Thyroid gland (tissue), 4 donors: ENCODE measurements at regions not wholly inside any gene's neighbourhood (a gene's known extent, or its start where the extent isn't known, plus 50 kb on each side); places are given as distances from the start of the nearest gene placed in this dataset.

ENCODE experiments used
- DNase-seq, 2 donors: peaks; one replicate each; pipeline ENCODE4 v3.0.0-alpha.2; 2019
- H3K27ac ChIP-seq, 3 donors: fragments of 200-600 bp; sonication (generic); 1 replicate in 2 of 3; 2 replicates in 1 of 3; pipeline ENCODE4 v1.5.1; 2016 to 2019; ENCODE audit warnings: mild to moderate bottlenecking in 1 of 3, moderate library complexity in 1 of 3
- H3K27me3 ChIP-seq: fragments of 200-600 bp; sonication (generic); one replicate; pipeline ENCODE4 v1.5.1; 2019
- H3K36me3 ChIP-seq, 2 donors: fragments of 200-600 bp; sonication (generic); one replicate each; pipeline ENCODE4 v1.5.1; 2016 to 2019
- H3K4me1 ChIP-seq, 2 donors: fragments of 200-600 bp; sonication (generic); one replicate each; pipeline ENCODE4 v1.5.1; 2017 to 2019
- H3K4me3 ChIP-seq, 3 donors: fragments of 200-600 bp; sonication (generic); replicated peaks in 1 of 3; 1 replicate in 2 of 3; 2 replicates in 1 of 3; pipeline ENCODE4 v1.5.1; 2016; ENCODE audit warnings: mild to moderate bottlenecking in 1 of 3
- H3K9me3 ChIP-seq: fragments of 200-600 bp; sonication (generic); one replicate; pipeline ENCODE4 v1.5.1; 2017
- POLR2A ChIP-seq, 2 donors: fragments of 450-650 bp; IDR thresholded peaks; one replicate each; pipeline ENCODE4 v1.6.1; 2017; ENCODE audit warnings: antibody characterized with exemption in 2 of 2, mild to moderate bottlenecking in 2 of 2, moderate library complexity in 1 of 2
- WGBS, 2 donors: methylation state at CpG; one replicate each; pipeline ENCODE4 v1.1.5; 2017; 5-methylcytosine and 5-hydroxymethylcytosine counted together
- intact Hi-C: fragments of 100-400 bp; cut with DNase I; formaldehyde crosslinking; loops from one replicate; pipeline ENCODE4 v1.15.1; 2023
- TF ChIP-seq, protein P1 (sequence below), 6 experiments: fragments of 200-600 bp in 3 of 6; fragments of 450-650 bp in 3 of 6; sonication (generic) in 3 of 6; IDR thresholded peaks; one replicate each; pipeline ENCODE4 v1.5.1; 2016 to 2019; ENCODE audit warnings: antibody characterized with exemption in 6 of 6, mild to moderate bottlenecking in 2 of 6, inconsistent platforms in 1 of 6, moderate library complexity in 1 of 6

DNA sequence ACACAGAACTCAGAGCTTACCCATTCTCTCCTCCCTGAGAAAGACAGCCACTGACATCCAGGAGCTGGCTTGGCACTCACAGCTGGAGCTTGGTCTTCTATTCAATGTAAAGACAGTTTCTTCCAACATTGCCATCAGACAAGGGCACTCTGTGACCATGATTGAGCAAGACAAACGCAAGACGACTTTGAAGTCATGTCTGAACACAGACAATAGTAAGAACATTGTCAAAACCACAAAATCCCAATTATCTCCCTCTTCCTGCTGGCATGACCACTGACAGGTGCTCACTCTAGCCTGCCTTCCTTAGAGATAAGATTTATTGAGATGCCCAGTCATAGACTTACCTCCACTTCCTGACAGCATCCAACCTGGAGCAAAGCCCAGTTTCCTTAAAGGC is 328.0 kb downstream of the MSX2 start:
- Histone ChIP-seq H3K4me1 (no peaks in the 10 kb centered on the region), H3K36me3 (no peaks in the 10 kb centered on the region), H3K27me3 (no peaks in the 10 kb centered on the region), H3K4me3 (no peak overlapping the region), H3K9me3 (no peaks in the 10 kb centered on the region), H3K27ac (no peak overlapping the region)
- WGBS, 2 donors: 77 to 85% methylated on average over 2 of the region's 2 CpGs
- TF ChIP-seq, protein P1, sequence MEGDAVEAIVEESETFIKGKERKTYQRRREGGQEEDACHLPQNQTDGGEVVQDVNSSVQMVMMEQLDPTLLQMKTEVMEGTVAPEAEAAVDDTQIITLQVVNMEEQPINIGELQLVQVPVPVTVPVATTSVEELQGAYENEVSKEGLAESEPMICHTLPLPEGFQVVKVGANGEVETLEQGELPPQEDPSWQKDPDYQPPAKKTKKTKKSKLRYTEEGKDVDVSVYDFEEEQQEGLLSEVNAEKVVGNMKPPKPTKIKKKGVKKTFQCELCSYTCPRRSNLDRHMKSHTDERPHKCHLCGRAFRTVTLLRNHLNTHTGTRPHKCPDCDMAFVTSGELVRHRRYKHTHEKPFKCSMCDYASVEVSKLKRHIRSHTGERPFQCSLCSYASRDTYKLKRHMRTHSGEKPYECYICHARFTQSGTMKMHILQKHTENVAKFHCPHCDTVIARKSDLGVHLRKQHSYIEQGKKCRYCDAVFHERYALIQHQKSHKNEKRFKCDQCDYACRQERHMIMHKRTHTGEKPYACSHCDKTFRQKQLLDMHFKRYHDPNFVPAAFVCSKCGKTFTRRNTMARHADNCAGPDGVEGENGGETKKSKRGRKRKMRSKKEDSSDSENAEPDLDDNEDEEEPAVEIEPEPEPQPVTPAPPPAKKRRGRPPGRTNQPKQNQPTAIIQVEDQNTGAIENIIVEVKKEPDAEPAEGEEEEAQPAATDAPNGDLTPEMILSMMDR (IDR thresholded peaks at IDR 0.05): no peak
- no peak for TF ChIP-seq POLR2A (IDR thresholded peaks at IDR 0.05)
- no peak for DNase-seq
- intact Hi-C loops: no loop called here

DNA sequence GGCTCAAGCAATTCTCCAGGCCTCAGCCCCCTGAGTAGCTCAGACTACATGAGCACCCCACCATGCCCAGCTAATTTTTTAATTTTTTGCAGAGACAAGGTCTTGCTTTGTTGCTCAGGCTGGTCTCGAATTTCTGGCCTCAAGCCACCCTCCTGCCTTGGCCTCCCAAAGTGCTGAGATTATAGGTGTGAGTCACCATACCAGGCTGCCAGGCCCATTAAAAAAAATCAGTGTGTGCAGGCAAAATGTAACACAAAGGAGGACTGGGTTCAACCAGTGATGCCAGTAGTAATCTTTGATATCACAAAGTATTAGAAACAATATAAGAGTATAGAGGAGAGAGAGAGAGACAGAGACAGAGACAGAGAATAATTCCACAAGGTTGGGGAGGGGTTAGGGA is 322.7 kb downstream of the MSX2 start:
- TF ChIP-seq, protein P1 (IDR thresholded peaks at IDR 0.05): no peak
- DNase-seq: no peak

DNA sequence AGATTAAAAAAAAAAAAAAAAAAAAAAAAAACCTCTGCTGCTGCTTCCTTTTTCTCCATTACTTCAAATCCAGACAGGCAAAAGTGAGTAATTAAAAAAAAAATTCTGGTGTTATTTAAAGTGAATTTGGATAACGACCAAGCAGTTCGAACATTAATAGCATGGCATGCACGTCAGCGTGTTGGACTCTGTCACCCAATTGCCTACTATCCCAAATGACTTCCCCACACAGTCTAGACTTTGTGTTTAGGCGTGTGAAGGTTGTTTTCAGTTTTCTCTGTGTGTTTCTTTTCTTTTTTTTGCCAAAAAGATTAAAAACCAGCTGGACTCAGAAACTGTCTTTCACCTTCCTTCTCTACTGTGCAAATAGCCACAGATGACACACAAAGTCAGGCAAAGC is 321.4 kb downstream of the MSX2 start:
- no peak overlapping the region for H3K4me3 ChIP-seq
- H3K27me3 ChIP-seq: no peaks in the 10 kb centered on the region
- H3K36me3 ChIP-seq: no peaks in the 10 kb centered on the region
- intact Hi-C loops: no loop called here
- H3K9me3 ChIP-seq: no peaks in the 10 kb centered on the region
- DNase-seq: no peak
- whole genome bisulfite sequencing, 2 donors: 67 to 86% methylated on average over 5 of the region's 5 CpGs
- H3K4me1 ChIP-seq: no peaks in the 10 kb centered on the region
- no peak overlapping the region for H3K27ac ChIP-seq
- TF ChIP-seq, protein P1 (IDR thresholded peaks at IDR 0.05): no peak
- no peak for TF ChIP-seq POLR2A (IDR thresholded peaks at IDR 0.05)

More for the DNA sequence above, 322.7 kb downstream of the MSX2 start:
- no peak overlapping the region for H3K4me3 ChIP-seq
- no peaks in the 10 kb centered on the region for H3K9me3 ChIP-seq
- WGBS, 2 donors: 64 to 81% methylated on average over 1 of the region's 1 CpG
- no peaks in the 10 kb centered on the region for H3K4me1 ChIP-seq
- no peaks in the 10 kb centered on the region for H3K36me3 ChIP-seq
- intact Hi-C loops: no loop called here
- no peaks in the 10 kb centered on the region for H3K27me3 ChIP-seq
- no peak overlapping the region for H3K27ac ChIP-seq

DNA sequence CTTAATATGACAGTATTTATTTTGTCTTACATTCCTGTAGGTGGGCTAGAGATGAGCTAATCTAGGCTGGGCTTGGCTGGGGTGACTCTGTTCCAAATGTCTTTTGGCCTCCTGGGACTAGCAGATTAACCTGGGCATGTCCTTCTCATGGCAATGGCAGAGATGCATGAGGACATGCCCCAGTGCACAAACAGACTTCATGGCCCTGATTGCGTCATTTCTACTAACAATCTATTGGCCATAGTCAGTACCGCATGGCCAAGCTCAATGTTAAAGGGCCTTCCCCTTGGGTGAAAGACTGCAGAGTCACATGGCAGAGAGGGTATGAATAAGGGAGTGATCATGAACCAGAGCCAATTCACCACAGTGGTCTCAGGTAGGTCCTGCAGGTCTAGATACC is 313.4 kb downstream of the MSX2 start:
- Histone ChIP-seq H3K4me3 (no peak overlapping the region), H3K9me3 (no peaks in the 10 kb centered on the region), H3K36me3 (no peaks in the 10 kb centered on the region), H3K27ac (no peak overlapping the region), H3K27me3 (no peaks in the 10 kb centered on the region), H3K4me1 (no peaks in the 10 kb centered on the region)
- WGBS, 2 donors: 93 to 100% methylated on average over 2 of the region's 2 CpGs
- intact Hi-C loops: no loop called here
- DNase-seq: no peak
- TF ChIP-seq POLR2A (IDR thresholded peaks at IDR 0.05): no peak
- TF ChIP-seq, protein P1 (IDR thresholded peaks at IDR 0.05): no peak

DNA sequence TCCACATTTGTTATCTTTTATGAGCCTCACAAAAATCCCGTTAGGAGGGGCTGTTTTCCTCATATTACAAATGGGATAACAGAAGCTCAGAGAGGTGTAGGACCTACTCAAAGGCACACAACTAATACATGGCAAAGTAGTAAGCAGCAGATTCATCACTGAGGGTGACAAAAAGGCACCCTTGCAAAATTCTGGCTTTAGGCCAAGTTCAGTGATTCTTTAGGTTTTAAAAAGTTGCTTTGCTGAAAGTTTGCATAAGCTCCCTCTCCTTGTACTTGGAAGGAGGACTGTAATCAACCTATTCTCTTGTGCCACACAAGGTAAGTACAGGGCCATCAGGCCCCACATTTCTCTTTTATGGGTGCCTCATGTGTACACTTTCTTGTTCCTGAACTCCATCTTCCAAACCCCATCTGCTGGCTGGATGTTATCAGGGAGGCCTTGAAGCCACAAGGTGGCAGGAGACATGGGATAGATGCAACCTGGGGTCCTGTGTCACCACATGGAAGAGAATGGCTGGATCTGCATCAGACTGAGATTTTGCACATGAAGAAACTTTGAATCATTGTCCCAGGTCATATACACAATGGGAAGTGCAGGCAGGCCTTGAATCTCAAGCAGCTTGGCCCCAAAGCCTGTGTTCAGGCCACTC is 311.6 kb downstream of the MSX2 start:
- Histone ChIP-seq H3K27me3 (no peaks in the 10 kb centered on the region), H3K9me3 (no peaks in the 10 kb centered on the region), H3K4me3 (no peak overlapping the region), H3K27ac (no peak overlapping the region), H3K36me3 (no peaks in the 10 kb centered on the region), H3K4me1 (no peaks in the 10 kb centered on the region)
- no peak for TF ChIP-seq POLR2A (IDR thresholded peaks at IDR 0.05)
- TF ChIP-seq, protein P1 (IDR thresholded peaks at IDR 0.05): no peak
- 45 to 77% methylated on average over 1 of the region's 1 CpG for WGBS, 2 donors
- intact Hi-C loops: no loop called here
- DNase-seq: no peak
